ENCODE measurements at regions not wholly inside any gene's neighbourhood (a gene's known extent, or its start where the extent isn't known, plus 50 kb on each side); places are given as distances from the start of the nearest gene placed in this dataset.

- TF ChIP-seq CTCF (IDR thresholded peaks at IDR 0.05) (no peak), POLR2A (IDR thresholded peaks at IDR 0.05) (no peak)
Measured at GRCh38 chr5:91586232-91586631, 203.1 kb upstream of the ARRDC3 start.
